Adrenal gland (tissue), 9 donors: ENCODE measurements at regions not wholly inside any gene's neighbourhood (a gene's known extent, or its start where the extent isn't known, plus 50 kb on each side); places are given as distances from the start of the nearest gene placed in this dataset.
"Not testable (repeated sequence)": the region's sequence is repeated elsewhere in the genome, so short reads cannot be mapped to it uniquely, and the experiment has no call there.

Source experiments
- DNase-seq, 7 donors: peaks; one replicate each; pipeline ENCODE4 v3.0.0-alpha.2; 2019 to 2020
- H3K27ac ChIP-seq, 5 donors: fragments of 200-600 bp; sonication (generic) in 4 of 5; 1 replicate in 3 of 5; 2 replicates in 2 of 5; pipeline versions ENCODE4 v1.5.1 to v1.8.0; 2016 to 2020; ENCODE audit warnings: mild to moderate bottlenecking in 1 of 5
- H3K27me3 ChIP-seq: fragments of 200-600 bp; 2 replicates; pipeline ENCODE4 v1.8.0; 2021
- H3K36me3 ChIP-seq, 2 donors: fragments of 200-600 bp; replicated peaks in 1 of 2; 1 replicate in 1 of 2; 2 replicates in 1 of 2; pipeline versions ENCODE4 v1.5.1 to v1.8.0; 2018 to 2022
- H3K4me1 ChIP-seq, 2 donors: fragments of 200-600 bp; replicated peaks in 1 of 2; 1 replicate in 1 of 2; 2 replicates in 1 of 2; pipeline versions ENCODE4 v1.5.1 to v1.8.0; 2018 to 2021
- H3K4me3 ChIP-seq, 4 donors: fragments of 200-600 bp; sonication (generic) in 3 of 4; one replicate each; pipeline ENCODE4 v1.5.1; 2016 to 2018
- H3K9me3 ChIP-seq, 3 donors: fragments of 200-600 bp; sonication (generic) in 1 of 3; replicated peaks in 1 of 3; 1 replicate in 2 of 3; 2 replicates in 1 of 3; pipeline versions ENCODE4 v1.5.1 to v1.8.0; 2016 to 2021
- POLR2A ChIP-seq, 2 donors: fragments of 450-650 bp; IDR thresholded peaks; one replicate each; pipeline ENCODE4 v1.6.1; 2017; ENCODE audit warnings: antibody characterized with exemption in 2 of 2, mild to moderate bottlenecking in 2 of 2, moderate library complexity in 1 of 2
- WGBS, 4 donors: extraction: QIAGEN DNeasy Blood & Tissue Kit in 2 of 4; methylation state at CpG; one replicate each; pipeline versions ENCODE4 v1.1.5 to v1.1.7; 2013 to 2017; 5-methylcytosine and 5-hydroxymethylcytosine counted together
- intact Hi-C, 2 donors: fragments of 100-400 bp; cut with DNase I; formaldehyde crosslinking; loops; one replicate each; pipeline versions ENCODE4 v1.14.1 to v1.15.0; 2022 to 2023
- TF ChIP-seq, protein P1 (sequence below), 6 experiments: fragments of 450-650 bp in 4 of 6; fragments of 200-600 bp in 2 of 6; sonication (generic) in 1 of 6; IDR thresholded peaks; 1 replicate in 5 of 6; 2 replicates in 1 of 6; pipeline versions ENCODE4 v1.5.1 to v1.8.0; 2016 to 2021; ENCODE audit warnings: antibody characterized with exemption in 6 of 6, mild to moderate bottlenecking in 2 of 6, moderate library complexity in 1 of 6
- donor health status: healthy with polysubstance abuse.
- donor health status: Bipolar disorder and iron deficiency.
- donor health status: DM: yes; HTN: yes; CAD: no.
- donor health status: DM: no; HTN: no; CAD: no.
- donor health status: DM: no; HTN: no; CAD: no.

- H3K4me3 ChIP-seq = no peak overlapping the region
- H3K9me3 ChIP-seq = no peaks in the 10 kb centered on the region
- WGBS, 4 donors = 59 to 76% (median 66%) methylated on average over 3 of the region's 3 CpGs
- H3K4me1 ChIP-seq = no peaks in the 10 kb centered on the region
- DNase-seq = no peak
- H3K36me3 ChIP-seq = no peaks in the 10 kb centered on the region
- no peak overlapping the region for H3K27ac ChIP-seq
- no peak for TF ChIP-seq POLR2A (IDR thresholded peaks at IDR 0.05)
- TF ChIP-seq, protein P1, sequence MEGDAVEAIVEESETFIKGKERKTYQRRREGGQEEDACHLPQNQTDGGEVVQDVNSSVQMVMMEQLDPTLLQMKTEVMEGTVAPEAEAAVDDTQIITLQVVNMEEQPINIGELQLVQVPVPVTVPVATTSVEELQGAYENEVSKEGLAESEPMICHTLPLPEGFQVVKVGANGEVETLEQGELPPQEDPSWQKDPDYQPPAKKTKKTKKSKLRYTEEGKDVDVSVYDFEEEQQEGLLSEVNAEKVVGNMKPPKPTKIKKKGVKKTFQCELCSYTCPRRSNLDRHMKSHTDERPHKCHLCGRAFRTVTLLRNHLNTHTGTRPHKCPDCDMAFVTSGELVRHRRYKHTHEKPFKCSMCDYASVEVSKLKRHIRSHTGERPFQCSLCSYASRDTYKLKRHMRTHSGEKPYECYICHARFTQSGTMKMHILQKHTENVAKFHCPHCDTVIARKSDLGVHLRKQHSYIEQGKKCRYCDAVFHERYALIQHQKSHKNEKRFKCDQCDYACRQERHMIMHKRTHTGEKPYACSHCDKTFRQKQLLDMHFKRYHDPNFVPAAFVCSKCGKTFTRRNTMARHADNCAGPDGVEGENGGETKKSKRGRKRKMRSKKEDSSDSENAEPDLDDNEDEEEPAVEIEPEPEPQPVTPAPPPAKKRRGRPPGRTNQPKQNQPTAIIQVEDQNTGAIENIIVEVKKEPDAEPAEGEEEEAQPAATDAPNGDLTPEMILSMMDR (IDR thresholded peaks at IDR 0.05) = no peak
- H3K27me3 ChIP-seq = no peaks in the 10 kb centered on the region
- intact Hi-C loops = no loop called here
Observed at GRCh38 chr5:99765011-99765410, 770.2 kb upstream of the FAM174A start.

- no peak overlapping the region for H3K4me3 ChIP-seq
- no peaks in the 10 kb centered on the region for H3K27me3 ChIP-seq
- DNase-seq = no peak
- 77 to 84% (median 82%) methylated on average over 4 to 11 of the region's 11 CpGs for WGBS, 4 donors
- intact Hi-C loops = no loop called here
- TF ChIP-seq, protein P1 (IDR thresholded peaks at IDR 0.05) = no peak
- TF ChIP-seq POLR2A (IDR thresholded peaks at IDR 0.05) = no peak
- no peaks in the 10 kb centered on the region for H3K36me3 ChIP-seq
- no peak overlapping the region for H3K27ac ChIP-seq
- H3K9me3 ChIP-seq = no peaks in the 10 kb centered on the region
- no peaks in the 10 kb centered on the region for H3K4me1 ChIP-seq
Observed at GRCh38 chr5:99763021-99763774, 772.0 kb upstream of the FAM174A start.

- TF ChIP-seq, protein P1 (IDR thresholded peaks at IDR 0.05) = no peak
- TF ChIP-seq POLR2A (IDR thresholded peaks at IDR 0.05) = no peak
- Histone ChIP-seq H3K27me3 (no peaks in the 10 kb centered on the region), H3K27ac (no peak overlapping the region), H3K36me3 (no peaks in the 10 kb centered on the region), H3K4me3 (no peak overlapping the region), H3K4me1 (no peaks in the 10 kb centered on the region), H3K9me3 (no peaks in the 10 kb centered on the region)
- no peak for DNase-seq
- 85 to 95% (median 90%) methylated on average over 4 of the region's 4 CpGs for WGBS, 4 donors
- intact Hi-C loops = no loop called here
Observed at GRCh38 chr5:99747342-99747741, 787.8 kb upstream of the FAM174A start.

GRCh38 chr5:99733146-99733545 lies 802.0 kb upstream of the FAM174A start:
- H3K9me3 ChIP-seq, H3K4me3 ChIP-seq, DNase-seq, H3K4me1 ChIP-seq, intact Hi-C loops, H3K36me3 ChIP-seq, H3K27me3 ChIP-seq, H3K27ac ChIP-seq: not testable (repeated sequence)
- WGBS, 4 donors = 62 to 93% (median 84%) methylated on average over 1 of the region's 1 CpG

- intact Hi-C loops, H3K27me3 ChIP-seq, H3K36me3 ChIP-seq, H3K4me3 ChIP-seq, DNase-seq, H3K27ac ChIP-seq, H3K9me3 ChIP-seq, H3K4me1 ChIP-seq: not testable (repeated sequence)
- 66 to 76% (median 68%) methylated on average over 4 of the region's 4 CpGs; no CpG with 5 or more reads in 1 of the 4 donors for WGBS, 4 donors
Observed at GRCh38 chr5:99730653-99731052, 801.8 kb upstream of the CHD1 start.
